NT2/D1 (cell line): ENCODE measurements at regions not wholly inside any gene's neighbourhood (a gene's known extent, or its start where the extent isn't known, plus 50 kb on each side); places are given as distances from the start of the nearest gene placed in this dataset.

ENCODE experiments used
- DNase-seq: peaks from one replicate; pipeline ENCODE4 v3.0.0-alpha.2; 2011; ENCODE audit warnings: low read depth, low spot score
- H3K27me3 ChIP-seq: 2 replicates; pipeline ENCODE4 v1.6.0; 2011; ENCODE audit warnings: mild to moderate bottlenecking; ENCODE audit not compliant: insufficient read length, insufficient read depth
- H3K36me3 ChIP-seq: 2 replicates; pipeline ENCODE4 v1.6.1; 2011; ENCODE audit warnings: mild to moderate bottlenecking, low read length, mixed read lengths; ENCODE audit not compliant: insufficient read depth, insufficient read length
- H3K4me1 ChIP-seq: 2 replicates; pipeline ENCODE4 v1.5.1; 2011; ENCODE audit not compliant: insufficient read depth, insufficient read length
- H3K4me3 ChIP-seq: 2 replicates; pipeline ENCODE4 v1.5.1; 2011; ENCODE audit warnings: low read depth; ENCODE audit not compliant: insufficient read length
- H3K9ac ChIP-seq: 2 replicates; pipeline ENCODE4 v1.6.0; 2011; ENCODE audit warnings: low read depth; ENCODE audit not compliant: insufficient read length
- H3K9me3 ChIP-seq: 2 replicates; pipeline ENCODE4 v1.5.1; 2011; ENCODE audit warnings: mild to moderate bottlenecking, low read length; ENCODE audit not compliant: insufficient read depth
- SUZ12 ChIP-seq: IDR thresholded peaks from 2 replicates; pipeline ENCODE4 v1.6.1; 2011; ENCODE audit not compliant: insufficient read length, insufficient read depth; ENCODE audit errors: extremely low read depth
- YY1 ChIP-seq: IDR thresholded peaks from 2 replicates; pipeline ENCODE4 v1.6.1; 2011; ENCODE audit not compliant: insufficient read length, insufficient read depth
- ZNF274 ChIP-seq: IDR thresholded peaks from 2 replicates; pipeline ENCODE4 v1.6.1; 2011; ENCODE audit warnings: mild to moderate bottlenecking, low read depth, low read length

- H3K36me3 ChIP-seq = no peaks in the 10 kb centered on the region
- no peak for DNase-seq
- no peak for TF ChIP-seq ZNF274
- no peak for TF ChIP-seq YY1
- no peak for TF ChIP-seq SUZ12
Measured at GRCh38 chr3:5035113-5035512, 55.9 kb downstream of the BHLHE40 start.

GRCh38 chr3:5035692-5036391, 56.6 kb downstream of the BHLHE40 start:
- no peaks in the 10 kb centered on the region for H3K27me3 ChIP-seq
- no peak overlapping the region for H3K4me3 ChIP-seq
- H3K4me1 ChIP-seq = no peaks in the 10 kb centered on the region
- H3K9me3 ChIP-seq = no peaks in the 10 kb centered on the region
- no peak for DNase-seq
- TF ChIP-seq YY1 (no peak), SUZ12 (no peak), ZNF274 (no peak)
- no peak overlapping the region for H3K9ac ChIP-seq
- H3K36me3 ChIP-seq = no peaks in the 10 kb centered on the region

More at GRCh38 chr3:5035113-5035512, 55.9 kb downstream of the BHLHE40 start:
- Histone ChIP-seq H3K4me3 (no peak overlapping the region), H3K9ac (no peak overlapping the region), H3K27me3 (no peaks in the 10 kb centered on the region), H3K4me1 (no peaks in the 10 kb centered on the region), H3K9me3 (no peaks in the 10 kb centered on the region)

- no peak for DNase-seq
- Histone ChIP-seq H3K4me3 (no peak overlapping the region), H3K36me3 (no peaks in the 10 kb centered on the region), H3K27me3 (no peaks in the 10 kb centered on the region), H3K9ac (no peak overlapping the region), H3K9me3 (no peaks in the 10 kb centered on the region), H3K4me1 (no peaks in the 10 kb centered on the region)
- TF ChIP-seq YY1 (no peak), ZNF274 (no peak), SUZ12 (no peak)
Measured at GRCh38 chr3:5036392-5036766, 57.1 kb downstream of the BHLHE40 start.

GRCh38 chr3:5036858-5037257, 57.6 kb downstream of the BHLHE40 start:
- Histone ChIP-seq H3K36me3 (no peaks in the 10 kb centered on the region), H3K4me3 (no peak overlapping the region), H3K9ac (no peak overlapping the region), H3K27me3 (no peaks in the 10 kb centered on the region), H3K4me1 (no peaks in the 10 kb centered on the region), H3K9me3 (no peaks in the 10 kb centered on the region)
- no peak for DNase-seq
- no peak for TF ChIP-seq SUZ12
- no peak for TF ChIP-seq YY1
- TF ChIP-seq ZNF274 = no peak

GRCh38 chr3:5039585-5039984, 60.3 kb downstream of the BHLHE40 start:
- no peak for DNase-seq
- Histone ChIP-seq H3K36me3 (no peaks in the 10 kb centered on the region), H3K9me3 (no peaks in the 10 kb centered on the region), H3K27me3 (no peaks in the 10 kb centered on the region), H3K9ac (no peak overlapping the region), H3K4me3 (no peak overlapping the region), H3K4me1 (no peaks in the 10 kb centered on the region)
- no peak for TF ChIP-seq ZNF274
- no peak for TF ChIP-seq YY1
- no peak for TF ChIP-seq SUZ12

DNA sequence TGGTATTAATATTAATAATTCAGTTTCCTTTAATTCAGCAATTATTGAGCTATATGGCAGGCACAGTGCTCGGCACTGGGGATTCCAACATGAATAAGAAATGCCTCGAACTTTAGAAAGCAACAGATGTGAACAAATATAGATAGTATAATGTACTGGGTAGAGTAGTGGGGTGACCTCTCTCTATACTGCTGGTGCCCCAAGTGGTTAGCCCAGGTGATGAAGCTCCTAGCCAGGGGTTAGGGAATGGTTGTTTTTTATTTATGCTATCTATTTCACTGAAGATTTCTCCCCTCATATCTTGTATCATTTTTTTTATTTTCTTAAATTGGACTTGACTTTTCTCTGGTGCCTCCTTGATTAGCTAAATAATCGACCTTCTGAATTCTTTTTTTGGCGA, 62.1 kb downstream of the BHLHE40 start:
- Histone ChIP-seq H3K9ac (no peak overlapping the region), H3K36me3 (no peaks in the 10 kb centered on the region)
- DNase-seq = no peak

DNA sequence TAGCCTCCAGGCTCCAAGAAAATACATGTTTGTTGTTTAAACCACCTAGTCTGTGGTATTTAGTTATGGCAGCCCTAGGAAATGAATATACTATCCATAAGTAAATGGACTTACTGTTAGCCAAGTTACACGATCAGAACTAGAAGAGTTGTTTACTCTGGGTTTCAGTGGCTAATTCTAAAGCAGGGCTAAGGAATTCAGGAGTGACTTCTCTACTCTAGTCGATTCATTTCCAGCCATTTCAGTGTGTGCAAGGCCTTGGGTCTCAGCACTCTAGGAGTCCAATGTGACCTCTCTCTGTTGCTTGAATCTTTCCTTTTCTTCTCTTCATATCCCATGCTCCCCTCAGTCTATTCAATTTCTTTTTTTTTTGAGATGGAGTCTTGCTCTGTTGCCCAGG, 66.7 kb downstream of the BHLHE40 start:
- no peak for TF ChIP-seq ZNF274
- TF ChIP-seq SUZ12 = no peak
- no peak for TF ChIP-seq YY1

More for the DNA sequence above, 62.1 kb downstream of the BHLHE40 start:
- Histone ChIP-seq H3K9me3 (no peaks in the 10 kb centered on the region), H3K27me3 (no peaks in the 10 kb centered on the region), H3K4me1 (no peaks in the 10 kb centered on the region), H3K4me3 (no peak overlapping the region)
- TF ChIP-seq YY1 (no peak), SUZ12 (no peak), ZNF274 (no peak)

GRCh38 chr3:5047764-5048419, 68.7 kb downstream of the BHLHE40 start:
- Histone ChIP-seq H3K36me3 (no peaks in the 10 kb centered on the region), H3K9me3 (peaks cover 6% of the 10 kb centered on the region; the same call in 1 of the 2 replicates), H3K27me3 (no peaks in the 10 kb centered on the region), H3K4me1 (no peaks in the 10 kb centered on the region), H3K9ac (no peak overlapping the region), H3K4me3 (no peak overlapping the region)
- TF ChIP-seq YY1 (no peak), SUZ12 (no peak), ZNF274 (no peak)
- DNase-seq = no peak

More for the DNA sequence above, 66.7 kb downstream of the BHLHE40 start:
- no peak for DNase-seq
- H3K36me3 ChIP-seq = no peaks in the 10 kb centered on the region
- H3K4me3 ChIP-seq = no peak overlapping the region
- H3K27me3 ChIP-seq = no peaks in the 10 kb centered on the region
- peaks cover 6% of the 10 kb centered on the region; the same call in 1 of the 2 replicates for H3K9me3 ChIP-seq
- H3K9ac ChIP-seq = no peak overlapping the region
- no peaks in the 10 kb centered on the region for H3K4me1 ChIP-seq
